Lower leg skin (tissue), 4 donors: ENCODE measurements at regions not wholly inside any gene's neighbourhood (a gene's known extent, or its start where the extent isn't known, plus 50 kb on each side); places are given as distances from the start of the nearest gene placed in this dataset.
"Not testable (repeated sequence)": the region's sequence is repeated elsewhere in the genome, so short reads cannot be mapped to it uniquely, and the experiment has no call there.

Source experiments
- DNase-seq, 2 donors: peaks; one replicate each; pipeline ENCODE4 v3.0.0-alpha.2; 2019; ENCODE audit warnings: low spot score in 2 of 2
- H3K4me3 ChIP-seq: fragments of 200-600 bp; sonication (generic); 2 replicates; pipeline ENCODE4 v1.5.1; 2017; ENCODE audit warnings: mild to moderate bottlenecking, low read depth; ENCODE audit not compliant: poor library complexity, severe bottlenecking
- POLR2A ChIP-seq, 2 donors: fragments of 450-650 bp; IDR thresholded peaks; one replicate each; pipeline ENCODE4 v1.6.1; 2016 to 2017; ENCODE audit warnings: antibody characterized with exemption in 2 of 2, mild to moderate bottlenecking in 1 of 2, moderate library complexity in 1 of 2
- WGBS, 2 donors: methylation state at CpG; one replicate each; pipeline ENCODE4 v1.1.5; 2018; 5-methylcytosine and 5-hydroxymethylcytosine counted together
- intact Hi-C: fragments of 100-400 bp; cut with DNase I; formaldehyde crosslinking; loops from one replicate; pipeline ENCODE4 v1.15.0; 2023; ENCODE audit warnings: low total_unique reads
- TF ChIP-seq, protein P1 (sequence below), 3 donors: fragments of 450-650 bp; IDR thresholded peaks; one replicate each; pipeline ENCODE4 v1.5.1; 2016; ENCODE audit warnings: antibody characterized with exemption in 3 of 3, mild to moderate bottlenecking in 3 of 3, moderate library complexity in 2 of 3

DNA sequence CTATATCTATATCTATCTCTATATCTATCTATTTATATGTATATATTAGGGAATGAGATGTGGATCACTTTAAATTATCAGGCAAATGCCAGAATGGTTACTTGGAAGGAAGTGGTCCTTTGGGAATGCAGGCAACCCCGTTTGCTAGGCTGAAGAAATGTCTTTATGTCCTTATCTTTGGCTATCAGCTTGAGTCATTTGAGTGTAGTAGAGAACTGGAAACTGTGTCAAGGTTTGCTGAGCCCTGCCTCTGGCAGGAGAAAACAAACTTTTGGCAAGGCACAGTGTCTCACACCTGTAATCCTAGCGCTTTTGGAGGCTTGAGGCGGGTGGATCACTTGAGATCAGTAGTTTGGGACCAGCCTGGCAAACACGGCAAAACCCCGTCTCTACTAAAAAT, 167.3 kb downstream of the ACTRT1 start:
- intact Hi-C loops: no loop called here
- DNase-seq: no peak
- 62 to 79% methylated on average over 5 of the region's 5 CpGs for WGBS, 2 donors
- no peak overlapping the region for H3K4me3 ChIP-seq
- no peak for TF ChIP-seq POLR2A (IDR thresholded peaks at IDR 0.05)
- TF ChIP-seq, protein P1, sequence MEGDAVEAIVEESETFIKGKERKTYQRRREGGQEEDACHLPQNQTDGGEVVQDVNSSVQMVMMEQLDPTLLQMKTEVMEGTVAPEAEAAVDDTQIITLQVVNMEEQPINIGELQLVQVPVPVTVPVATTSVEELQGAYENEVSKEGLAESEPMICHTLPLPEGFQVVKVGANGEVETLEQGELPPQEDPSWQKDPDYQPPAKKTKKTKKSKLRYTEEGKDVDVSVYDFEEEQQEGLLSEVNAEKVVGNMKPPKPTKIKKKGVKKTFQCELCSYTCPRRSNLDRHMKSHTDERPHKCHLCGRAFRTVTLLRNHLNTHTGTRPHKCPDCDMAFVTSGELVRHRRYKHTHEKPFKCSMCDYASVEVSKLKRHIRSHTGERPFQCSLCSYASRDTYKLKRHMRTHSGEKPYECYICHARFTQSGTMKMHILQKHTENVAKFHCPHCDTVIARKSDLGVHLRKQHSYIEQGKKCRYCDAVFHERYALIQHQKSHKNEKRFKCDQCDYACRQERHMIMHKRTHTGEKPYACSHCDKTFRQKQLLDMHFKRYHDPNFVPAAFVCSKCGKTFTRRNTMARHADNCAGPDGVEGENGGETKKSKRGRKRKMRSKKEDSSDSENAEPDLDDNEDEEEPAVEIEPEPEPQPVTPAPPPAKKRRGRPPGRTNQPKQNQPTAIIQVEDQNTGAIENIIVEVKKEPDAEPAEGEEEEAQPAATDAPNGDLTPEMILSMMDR (IDR thresholded peaks at IDR 0.05): no peak

DNA sequence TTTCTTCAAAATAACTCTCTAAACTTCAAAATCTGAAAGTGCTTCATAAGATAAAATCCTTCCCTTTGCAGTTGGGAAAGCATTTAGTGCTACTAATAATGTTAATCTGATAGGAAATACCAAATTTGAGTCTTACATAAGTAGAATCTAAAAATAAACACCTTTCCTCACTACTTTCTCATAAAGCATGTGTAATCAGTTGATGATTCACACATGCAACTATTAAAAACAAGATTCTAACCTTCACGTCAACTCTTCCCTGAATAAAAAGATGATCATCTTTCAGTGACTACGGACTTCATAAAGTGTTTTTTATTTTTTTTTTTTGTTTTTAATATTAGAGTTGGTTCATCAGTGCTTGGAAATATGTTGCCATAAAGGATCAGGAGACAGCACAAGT, 172.6 kb downstream of the ACTRT1 start:
- WGBS, 2 donors: 63 to 66% methylated on average over 2 of the region's 2 CpGs
- no peak overlapping the region for H3K4me3 ChIP-seq
- no peak for DNase-seq
- no peak for TF ChIP-seq POLR2A (IDR thresholded peaks at IDR 0.05)
- TF ChIP-seq, protein P1 (IDR thresholded peaks at IDR 0.05): no peak
- intact Hi-C loops: no loop called here

DNA sequence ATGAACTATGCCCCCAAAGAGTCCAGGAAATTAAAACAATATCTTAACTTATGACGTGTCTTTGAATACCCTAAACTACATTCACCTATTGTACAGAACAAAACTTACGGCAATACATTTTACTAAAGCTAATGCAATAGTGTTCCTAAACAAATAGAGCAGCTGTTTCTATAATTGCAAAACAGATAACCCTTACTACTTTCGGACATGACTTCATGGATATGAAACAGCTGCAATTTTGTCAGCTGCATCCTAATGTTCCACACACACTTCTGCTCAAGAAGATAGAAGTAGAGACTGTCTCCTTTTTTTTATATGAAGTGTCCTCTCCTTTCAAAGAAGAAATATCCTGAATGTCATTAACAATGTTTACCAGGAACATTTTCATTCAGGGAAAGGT, 174.9 kb downstream of the ACTRT1 start:
- intact Hi-C loops: no loop called here
- no peak for DNase-seq
- no peak for TF ChIP-seq POLR2A (IDR thresholded peaks at IDR 0.05)
- TF ChIP-seq, protein P1 (IDR thresholded peaks at IDR 0.05): no peak
- 80 to 81% methylated on average over 3 of the region's 3 CpGs for WGBS, 2 donors
- H3K4me3 ChIP-seq: no peak overlapping the region

DNA sequence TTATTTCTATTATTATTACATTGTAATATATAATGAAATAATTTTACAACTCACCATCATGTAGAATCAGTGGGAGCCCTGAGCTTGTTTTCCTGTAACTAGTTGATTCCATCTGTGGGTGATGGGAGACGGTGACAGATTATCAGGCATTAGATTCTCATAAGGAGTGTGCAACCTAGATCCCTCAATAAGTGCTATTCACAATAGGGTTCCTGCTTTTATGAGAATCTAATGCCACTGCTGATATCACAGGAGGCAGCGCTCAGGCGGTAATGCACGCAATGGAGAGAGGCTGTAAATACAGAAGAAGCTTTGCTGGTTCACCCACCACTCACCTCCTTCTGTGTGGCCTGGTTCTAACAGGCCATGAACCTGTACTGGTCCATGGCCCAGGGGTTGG, 178.6 kb downstream of the ACTRT1 start:
- 82 to 92% methylated on average over 4 of the region's 4 CpGs for WGBS, 2 donors
- TF ChIP-seq, protein P1 (IDR thresholded peaks at IDR 0.05): no peak
- TF ChIP-seq POLR2A (IDR thresholded peaks at IDR 0.05): no peak
- no peak for DNase-seq
- H3K4me3 ChIP-seq: no peak overlapping the region
- intact Hi-C loops: no loop called here

DNA sequence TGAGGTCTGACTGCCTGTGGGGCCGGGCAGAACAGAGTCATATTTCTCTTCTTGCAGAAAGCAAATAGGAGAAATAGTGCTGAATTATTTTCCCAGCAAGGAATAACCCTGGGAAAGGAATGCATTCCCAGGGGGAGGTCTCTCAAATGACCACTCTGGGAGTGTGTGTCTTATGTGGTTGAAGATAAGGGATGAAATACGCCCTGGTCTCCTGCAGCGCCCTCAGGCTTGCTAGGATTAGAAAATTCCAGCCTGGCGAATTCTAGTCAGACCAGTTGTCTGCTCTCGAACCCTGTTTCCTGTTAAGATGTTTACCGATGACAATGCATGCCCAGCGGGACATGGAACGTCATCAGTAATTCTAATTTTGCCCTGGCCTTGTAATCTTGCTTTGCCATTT, 185.3 kb downstream of the ACTRT1 start:
- intact Hi-C loops, DNase-seq, H3K4me3 ChIP-seq: not testable (repeated sequence)
- 84 to 87% methylated on average over 8 of the region's 8 CpGs for WGBS, 2 donors

DNA sequence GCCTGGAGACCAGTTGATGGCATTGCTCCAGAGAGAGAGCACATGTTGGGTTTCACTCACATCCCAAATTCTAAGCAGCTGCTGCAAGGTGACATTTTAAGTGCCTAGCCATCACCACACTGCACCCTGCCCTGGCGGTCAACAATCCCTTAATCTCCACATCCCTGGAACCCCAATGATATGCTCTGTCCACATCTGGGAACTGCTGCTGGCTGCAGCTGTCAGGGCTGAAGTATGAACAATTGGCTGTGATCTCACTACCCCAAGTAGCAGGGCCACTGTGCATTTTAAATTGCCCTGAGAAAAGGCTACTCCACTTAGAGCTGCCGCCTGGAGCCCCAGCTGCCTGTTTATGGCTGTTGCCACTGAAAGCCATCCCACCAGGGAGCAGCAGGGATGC, 190.6 kb downstream of the ACTRT1 start:
- TF ChIP-seq POLR2A (IDR thresholded peaks at IDR 0.05): no peak
- TF ChIP-seq, protein P1 (IDR thresholded peaks at IDR 0.05): no peak
- peak in 1 of 2 donors; percentile 49 for DNase-seq
- WGBS, 2 donors: 60 to 86% methylated on average over 2 of the region's 2 CpGs
- intact Hi-C loops: no loop called here
- no peak overlapping the region for H3K4me3 ChIP-seq
